ENCODE measurements at regions not wholly inside any gene's neighbourhood (a gene's known extent, or its start where the extent isn't known, plus 50 kb on each side); places are given as distances from the start of the nearest gene placed in this dataset.

- Histone ChIP-seq H3K36me3 (ENCODE audit: control insufficient read depth in 2 of 4, insufficient read depth in 4 of 4, low read length in 3 of 4) (no peaks in the 10 kb centered on the region), H2BK20ac (ENCODE audit: low read length) (no peak overlapping the region), H2BK5ac (ENCODE audit: low read depth, low read length) (no peak overlapping the region), H2AFZ (ENCODE audit: low read length) (no peak overlapping the region), H4K5ac (ENCODE audit: insufficient read length, low read depth, low read length) (no peak overlapping the region), H4K8ac (ENCODE audit: extremely low read depth, insufficient read depth, low read length) (no peak overlapping the region), H3K4me3 (ENCODE audit: extremely low read depth in 1 of 4, insufficient read depth in 2 of 4, low read depth in 3 of 4, low read length in 4 of 4) (no peak overlapping the region), H3K23me2 (ENCODE audit: low read depth, low read length) (no peaks in the 10 kb centered on the region), H3K56ac (replicated peaks; ENCODE audit: insufficient read length, low read depth, low read length) (no peak overlapping the region), H3K27me3 (replicated peaks in 1 of 4; ENCODE audit: control insufficient read depth in 3 of 4, extremely low read depth in 1 of 4, insufficient read depth in 3 of 4, low read length in 3 of 4) (no peaks in the 10 kb centered on the region), H2AK5ac (ENCODE audit: low read depth, low read length) (no peak overlapping the region), H2BK15ac (ENCODE audit: low read length) (no peak overlapping the region), H3K4me2 (ENCODE audit: insufficient read depth in 1 of 2, low read depth in 2 of 2, low read length in 2 of 2) (no peak overlapping the region), H4K91ac (replicated peaks; ENCODE audit: insufficient read length, low read length) (no peak overlapping the region), H3K79me1 (ENCODE audit: low read depth, low read length) (no peaks in the 10 kb centered on the region), H3K23ac (ENCODE audit: insufficient read length) (no peak overlapping the region), H3K9me3 (ENCODE audit: insufficient read depth in 2 of 2, low read depth in 1 of 2, low read length in 1 of 2) (0 out of 4 replicates have a peak, but pooled peaks cover 0 to 3% of the 10 kb centered on the region in 2 experiments), H2BK120ac (replicated peaks; ENCODE audit: low read depth, low read length) (no peak overlapping the region), H3K18ac (ENCODE audit: extremely low read depth, low read length) (no peak overlapping the region), H3K79me2 (ENCODE audit: control insufficient read depth in 1 of 2, insufficient read depth in 2 of 2, low read length in 2 of 2) (no peaks in the 10 kb centered on the region), H2BK12ac (ENCODE audit: low read depth, low read length) (no peak overlapping the region), H3K4me1 (replicated peaks in 1 of 4; ENCODE audit: control insufficient read depth in 3 of 4, insufficient read depth in 4 of 4, low read length in 3 of 4) (no peaks in the 10 kb centered on the region), H3K4ac (replicated peaks; ENCODE audit: insufficient read length, low read depth, low read length) (no peak overlapping the region), H3K27ac (ENCODE audit: low read depth, low read length) (no peak overlapping the region), H4K20me1 (replicated peaks in 1 of 2; ENCODE audit: control insufficient read depth in 1 of 2, insufficient read depth in 2 of 2, low read length in 2 of 2) (no peaks in the 10 kb centered on the region), H3K9ac (replicated peaks in 1 of 4; ENCODE audit: extremely low read depth in 1 of 4, low read depth in 3 of 4, low read length in 3 of 4) (no peak overlapping the region), H3K14ac (ENCODE audit: insufficient read length) (no peak overlapping the region)
- POLR2A ChIA-PET (ENCODE audit: partially characterized antibody), result no interaction called here
- FAIRE-seq (no peak), DNase-seq (ENCODE audit: low read depth in 1 of 2, low spot score in 2 of 2) (no peak)
- CTCF ChIA-PET (ENCODE audit: partially characterized antibody), result no interaction called here
- no peak for TF ChIP-seq FOSL1 (IDR thresholded peaks at IDR 0.05; ENCODE audit: insufficient read depth, low read depth, low read length)
- TF ChIP-seq BACH1 (IDR thresholded peaks at IDR 0.05; ENCODE audit: low read length), result no peak
- no peak for TF ChIP-seq CTCF (IDR thresholded peaks at IDR 0.05; ENCODE audit: control extremely low read depth in 1 of 3, insufficient read depth in 1 of 3, low read depth in 1 of 3, low read length in 3 of 3)
- TF ChIP-seq KDM5A (IDR thresholded peaks at IDR 0.05; ENCODE audit: low read length), result no peak
- no peak for TF ChIP-seq ASH2L (IDR thresholded peaks at IDR 0.05; ENCODE audit: low read length)
- no peak for TF ChIP-seq MAX (IDR thresholded peaks at IDR 0.05)
- no peak for TF ChIP-seq E2F6 (IDR thresholded peaks at IDR 0.05)
- no peak for TF ChIP-seq KDM1A (IDR thresholded peaks at IDR 0.05; ENCODE audit: borderline replicate concordance, low read length)
Observed at GRCh38 chr12:74229671-74230070, 308.0 kb upstream of the ATXN7L3B start.

Measured in H1 (cell line).